ENCODE measurements at regions not wholly inside any gene's neighbourhood (a gene's known extent, or its start where the extent isn't known, plus 50 kb on each side); places are given as distances from the start of the nearest gene placed in this dataset.
"Not testable (repeated sequence)": the region's sequence is repeated elsewhere in the genome, so short reads cannot be mapped to it uniquely, and the experiment has no call there.

- peak; percentile 81 for DNase-seq
These were observed 135.6 kb upstream of the PPP1R26 start for GRCh38 chr9:135343837-135344522.

GRCh38 chr9:135344523-135344901 lies 135.1 kb upstream of the PPP1R26 start:
- DNase-seq = peak; percentile 39

GRCh38 chr9:135344915-135345500 lies 134.6 kb upstream of the PPP1R26 start:
- no peak for DNase-seq

- no peak for DNase-seq
These were observed 133.7 kb upstream of the PPP1R26 start for GRCh38 chr9:135345775-135346433.

GRCh38 chr9:135346438-135347050 lies 133.0 kb upstream of the PPP1R26 start:
- DNase-seq = no peak

- no peak for DNase-seq
These were observed 132.1 kb upstream of the PPP1R26 start for GRCh38 chr9:135347461-135347860.

GRCh38 chr9:135348076-135348787 lies 131.3 kb upstream of the PPP1R26 start:
- no peak for DNase-seq

- DNase-seq = no peak
These were observed 130.8 kb upstream of the PPP1R26 start for GRCh38 chr9:135348788-135349150.

- no peak for DNase-seq
These were observed 130.2 kb upstream of the PPP1R26 start for GRCh38 chr9:135349212-135350002.

- DNase-seq = no peak
These were observed 129.6 kb upstream of the PPP1R26 start for GRCh38 chr9:135350003-135350315.

GRCh38 chr9:135353935-135354334 lies 125.6 kb upstream of the PPP1R26 start:
- no peak for DNase-seq

GRCh38 chr9:135355521-135356011 lies 124.0 kb upstream of the PPP1R26 start:
- no peak for DNase-seq

- DNase-seq = no peak
These were observed 123.6 kb upstream of the PPP1R26 start for GRCh38 chr9:135356021-135356420.

- no peak for DNase-seq
These were observed 122.8 kb upstream of the PPP1R26 start for GRCh38 chr9:135356796-135357195.

- no peak for DNase-seq
These were observed 121.6 kb upstream of the PPP1R26 start for GRCh38 chr9:135357863-135358551.

- no peak for DNase-seq
These were observed 121.0 kb upstream of the PPP1R26 start for GRCh38 chr9:135358552-135358940.

GRCh38 chr9:135359764-135360163 lies 119.8 kb upstream of the PPP1R26 start:
- DNase-seq = no peak

- DNase-seq = no peak
These were observed 119.0 kb upstream of the PPP1R26 start for GRCh38 chr9:135360617-135361016.

- DNase-seq = not testable (repeated sequence)
These were observed 117.9 kb upstream of the PPP1R26 start for GRCh38 chr9:135361668-135362067.

GRCh38 chr9:135363596-135363995 lies 116.0 kb upstream of the PPP1R26 start:
- no peak for DNase-seq

- DNase-seq = no peak
These were observed 114.4 kb upstream of the PPP1R26 start for GRCh38 chr9:135365013-135365768.

Measured in NCI-H82 (cell line).